ENCODE measurements at regions not wholly inside any gene's neighbourhood (a gene's known extent, or its start where the extent isn't known, plus 50 kb on each side); places are given as distances from the start of the nearest gene placed in this dataset.

DNA sequence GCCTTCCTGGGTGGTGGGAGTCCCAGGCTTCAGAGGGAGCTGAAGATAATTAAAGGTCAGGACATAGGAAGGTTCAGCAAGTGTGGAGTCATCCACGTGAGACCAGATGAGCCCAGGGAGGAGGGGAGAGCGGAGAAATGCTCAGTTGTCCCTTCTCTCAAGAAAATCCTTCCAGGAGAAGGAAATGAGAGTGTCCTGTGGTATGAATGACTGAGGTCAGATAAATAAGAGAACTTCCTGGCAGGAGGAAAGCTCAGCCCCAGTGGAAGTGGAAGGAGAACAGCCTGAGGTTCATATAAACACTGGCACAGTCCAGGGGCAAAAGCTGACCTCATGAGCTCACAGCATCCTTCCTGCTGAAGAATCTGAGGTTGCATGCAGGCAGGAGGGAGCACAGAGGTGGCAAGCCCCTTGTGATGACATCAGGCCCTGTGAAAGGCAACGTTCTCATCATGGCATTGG lies 97.6 kb downstream of the NAV1 start:
- WGBS (ENCODE audit: insufficient coverage) = no CpG with 5 or more reads among the region's 3 CpGs
- Histone ChIP-seq H3K27ac (ENCODE audit: low read depth in 1 of 2, low read length in 2 of 2) (no peak overlapping the region), H3K4me1 (ENCODE audit: control insufficient read depth in 1 of 2, insufficient read depth in 2 of 2, low read length in 2 of 2) (peaks cover 0 to 6% of the 10 kb centered on the region in 2 donors), H3K27me3 (ENCODE audit: control insufficient read depth in 2 of 2, insufficient read depth in 2 of 2, low read length in 2 of 2) (no peaks in the 10 kb centered on the region), H3K4me2 (replicated peaks; ENCODE audit: extremely low read depth, low read length, poor library complexity, severe bottlenecking) (no peak overlapping the region), H4K20me1 (ENCODE audit: insufficient read depth, low read length) (no peaks in the 10 kb centered on the region), H3K36me3 (replicated peaks in 1 of 2; ENCODE audit: control insufficient read depth in 1 of 2, insufficient read depth in 2 of 2, low read length in 2 of 2) (no peaks in the 10 kb centered on the region), H3K79me2 (ENCODE audit: insufficient read depth, low read length) (no peaks in the 10 kb centered on the region), H2AFZ (ENCODE audit: insufficient read depth, low read depth, low read length, poor library complexity, severe bottlenecking) (no peak overlapping the region), H3K9me3 (replicated peaks in 1 of 2; ENCODE audit: control insufficient read depth in 1 of 2, insufficient read depth in 1 of 2, low read length in 2 of 2) (no peaks in the 10 kb centered on the region), H3K9ac (ENCODE audit: insufficient read depth, low read length, poor library complexity, severe bottlenecking) (no peak overlapping the region), H3K4me3 (replicated peaks in 1 of 3; ENCODE audit: low read depth in 2 of 3, low read length in 3 of 3) (no peak overlapping the region)
- intact Hi-C loops (cut with micrococcal nuclease) = no loop called here
- no peaks in the 10 kb centered on the region for H3K36me3 Mint-ChIP-seq
- DNase-seq = no peak
- TF ChIP-seq, protein P1, sequence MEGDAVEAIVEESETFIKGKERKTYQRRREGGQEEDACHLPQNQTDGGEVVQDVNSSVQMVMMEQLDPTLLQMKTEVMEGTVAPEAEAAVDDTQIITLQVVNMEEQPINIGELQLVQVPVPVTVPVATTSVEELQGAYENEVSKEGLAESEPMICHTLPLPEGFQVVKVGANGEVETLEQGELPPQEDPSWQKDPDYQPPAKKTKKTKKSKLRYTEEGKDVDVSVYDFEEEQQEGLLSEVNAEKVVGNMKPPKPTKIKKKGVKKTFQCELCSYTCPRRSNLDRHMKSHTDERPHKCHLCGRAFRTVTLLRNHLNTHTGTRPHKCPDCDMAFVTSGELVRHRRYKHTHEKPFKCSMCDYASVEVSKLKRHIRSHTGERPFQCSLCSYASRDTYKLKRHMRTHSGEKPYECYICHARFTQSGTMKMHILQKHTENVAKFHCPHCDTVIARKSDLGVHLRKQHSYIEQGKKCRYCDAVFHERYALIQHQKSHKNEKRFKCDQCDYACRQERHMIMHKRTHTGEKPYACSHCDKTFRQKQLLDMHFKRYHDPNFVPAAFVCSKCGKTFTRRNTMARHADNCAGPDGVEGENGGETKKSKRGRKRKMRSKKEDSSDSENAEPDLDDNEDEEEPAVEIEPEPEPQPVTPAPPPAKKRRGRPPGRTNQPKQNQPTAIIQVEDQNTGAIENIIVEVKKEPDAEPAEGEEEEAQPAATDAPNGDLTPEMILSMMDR (IDR thresholded peaks at IDR 0.05) = no peak
- peaks cover 0 to 1% (median 0%) of the 10 kb centered on the region in 3 donors for H3K27me3 Mint-ChIP-seq (ENCODE audit: low read depth in 3 of 3)
- no peak overlapping the region for H3K4me3 Mint-ChIP-seq
- H3K9me3 Mint-ChIP-seq = peaks cover 0 to 1% (median 0%) of the 10 kb centered on the region in 7 donors
- H3K27ac Mint-ChIP-seq = no peak overlapping the region
- H3K4me1 Mint-ChIP-seq = peaks cover 12% of the 10 kb centered on the region

DNA sequence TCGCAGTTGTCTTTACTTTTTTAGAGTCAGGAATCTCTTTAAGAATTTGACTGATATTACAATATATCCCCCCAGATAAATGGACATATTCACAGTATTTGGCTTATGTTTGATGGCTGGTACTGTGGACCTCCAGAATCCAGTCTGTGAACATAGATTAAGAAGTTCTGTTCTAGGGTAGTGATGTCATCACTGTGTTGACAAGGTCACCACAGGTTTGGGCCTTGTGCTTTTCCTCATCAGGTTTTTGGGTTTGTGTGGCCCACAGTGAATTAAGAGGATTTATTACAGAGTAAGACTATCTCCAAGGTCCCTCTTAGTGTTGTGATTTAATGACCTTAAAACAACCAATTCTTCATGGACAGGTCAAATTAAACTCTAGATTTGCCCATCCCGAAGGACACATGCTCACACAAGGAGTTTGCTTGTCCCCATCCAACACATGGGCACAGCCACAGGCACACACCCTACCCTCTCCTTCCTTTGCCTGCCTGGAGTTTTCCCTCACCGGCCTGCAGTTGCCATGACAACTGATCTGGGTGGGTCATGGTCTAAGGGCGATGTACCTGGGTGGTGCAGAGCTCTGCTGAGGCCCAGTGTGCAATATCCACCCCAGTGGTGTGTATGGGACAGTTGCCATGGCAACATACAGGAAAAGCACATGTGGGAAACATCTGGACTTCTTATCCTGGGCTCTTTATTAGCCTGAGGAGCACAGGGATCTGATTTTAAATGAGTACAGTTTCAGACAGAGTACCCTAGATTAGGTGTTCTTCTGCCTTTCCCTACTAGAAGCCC lies 98.6 kb downstream of the NAV1 start:
- no peak overlapping the region for H3K4me3 Mint-ChIP-seq
- H3K9me3 Mint-ChIP-seq = peaks cover 2 to 9% (median 3%) of the 10 kb centered on the region in 7 donors
- H3K36me3 ChIP-seq (replicated peaks in 1 of 2; ENCODE audit: control insufficient read depth in 1 of 2, insufficient read depth in 2 of 2, low read length in 2 of 2) = no peaks in the 10 kb centered on the region
- no peaks in the 10 kb centered on the region for H3K9me3 ChIP-seq (replicated peaks in 1 of 2; ENCODE audit: control insufficient read depth in 1 of 2, insufficient read depth in 1 of 2, low read length in 2 of 2)
- WGBS (ENCODE audit: insufficient coverage) = 100% methylated on average over 2 of the region's 4 CpGs
- no peaks in the 10 kb centered on the region for H3K79me2 ChIP-seq (ENCODE audit: insufficient read depth, low read length)
- H3K9ac ChIP-seq (ENCODE audit: insufficient read depth, low read length, poor library complexity, severe bottlenecking) = no peak overlapping the region
- H3K4me1 Mint-ChIP-seq = peaks cover 9% of the 10 kb centered on the region
- no peak overlapping the region for H3K27ac Mint-ChIP-seq
- no peaks in the 10 kb centered on the region for H3K27me3 Mint-ChIP-seq (ENCODE audit: low read depth in 3 of 3)
- no peaks in the 10 kb centered on the region for H3K36me3 Mint-ChIP-seq
- no peak overlapping the region for H3K4me2 ChIP-seq (replicated peaks; ENCODE audit: extremely low read depth, low read length, poor library complexity, severe bottlenecking)
- H2AFZ ChIP-seq (ENCODE audit: insufficient read depth, low read depth, low read length, poor library complexity, severe bottlenecking) = no peak overlapping the region
- DNase-seq = no peak
- intact Hi-C loops (cut with micrococcal nuclease) = no loop called here
- TF ChIP-seq, protein P1 (IDR thresholded peaks at IDR 0.05) = no peak
- H4K20me1 ChIP-seq (ENCODE audit: insufficient read depth, low read length) = no peaks in the 10 kb centered on the region
- H3K4me1 ChIP-seq (ENCODE audit: control insufficient read depth in 1 of 2, insufficient read depth in 2 of 2, low read length in 2 of 2) = peaks cover 0 to 3% of the 10 kb centered on the region in 2 donors
- no peak overlapping the region for H3K27ac ChIP-seq (ENCODE audit: low read depth in 1 of 2, low read length in 2 of 2)
- no peak overlapping the region for H3K4me3 ChIP-seq (replicated peaks in 1 of 3; ENCODE audit: low read depth in 2 of 3, low read length in 3 of 3)
- no peaks in the 10 kb centered on the region for H3K27me3 ChIP-seq (ENCODE audit: control insufficient read depth in 2 of 2, insufficient read depth in 2 of 2, low read length in 2 of 2)

All from CD14-positive monocyte (primary cell).